ENCODE measurements at regions not wholly inside any gene's neighbourhood (a gene's known extent, or its start where the extent isn't known, plus 50 kb on each side); places are given as distances from the start of the nearest gene placed in this dataset.

DNA sequence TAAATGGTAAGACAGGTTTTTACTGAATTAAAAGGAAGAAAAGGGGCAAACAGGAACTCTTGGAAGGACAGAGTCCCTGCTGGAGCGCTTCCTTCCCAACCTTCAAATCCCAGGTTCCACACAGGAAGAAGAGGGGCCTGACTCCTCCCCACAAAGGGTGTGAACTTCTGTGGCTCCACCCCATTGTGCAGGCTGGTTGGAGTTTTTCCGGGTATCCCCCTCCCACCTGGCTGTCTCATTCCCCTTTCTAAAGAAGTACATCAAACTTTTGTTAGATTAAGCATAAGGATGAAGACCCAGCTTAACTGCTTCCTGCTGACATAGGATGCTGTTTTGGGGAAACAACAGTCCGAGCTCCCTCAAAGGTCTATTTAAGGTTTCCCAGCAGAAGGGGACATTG, 187.7 kb downstream of the FCRL5 start:
- TF ChIP-seq POLR2A (IDR thresholded peaks at IDR 0.05) (no peak), EP300 (IDR thresholded peaks at IDR 0.05) (no peak)
- TF ChIP-seq, protein P1, sequence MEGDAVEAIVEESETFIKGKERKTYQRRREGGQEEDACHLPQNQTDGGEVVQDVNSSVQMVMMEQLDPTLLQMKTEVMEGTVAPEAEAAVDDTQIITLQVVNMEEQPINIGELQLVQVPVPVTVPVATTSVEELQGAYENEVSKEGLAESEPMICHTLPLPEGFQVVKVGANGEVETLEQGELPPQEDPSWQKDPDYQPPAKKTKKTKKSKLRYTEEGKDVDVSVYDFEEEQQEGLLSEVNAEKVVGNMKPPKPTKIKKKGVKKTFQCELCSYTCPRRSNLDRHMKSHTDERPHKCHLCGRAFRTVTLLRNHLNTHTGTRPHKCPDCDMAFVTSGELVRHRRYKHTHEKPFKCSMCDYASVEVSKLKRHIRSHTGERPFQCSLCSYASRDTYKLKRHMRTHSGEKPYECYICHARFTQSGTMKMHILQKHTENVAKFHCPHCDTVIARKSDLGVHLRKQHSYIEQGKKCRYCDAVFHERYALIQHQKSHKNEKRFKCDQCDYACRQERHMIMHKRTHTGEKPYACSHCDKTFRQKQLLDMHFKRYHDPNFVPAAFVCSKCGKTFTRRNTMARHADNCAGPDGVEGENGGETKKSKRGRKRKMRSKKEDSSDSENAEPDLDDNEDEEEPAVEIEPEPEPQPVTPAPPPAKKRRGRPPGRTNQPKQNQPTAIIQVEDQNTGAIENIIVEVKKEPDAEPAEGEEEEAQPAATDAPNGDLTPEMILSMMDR (IDR thresholded peaks at IDR 0.05) = no peak
